Activated CD8-positive, alpha-beta memory T cell treated with anti-CD3 and anti-CD28 coated beads, Interleukin-2, amount 10 ng/mL, durations not matched to agents 7 days and 5 days (primary cell): ENCODE measurements at regions not wholly inside any gene's neighbourhood (a gene's known extent, or its start where the extent isn't known, plus 50 kb on each side); places are given as distances from the start of the nearest gene placed in this dataset.

Experiments
- ATAC-seq: fragments of 150-1000 bp; cut with Tn5 transposase; one replicate; pipeline ENCODE4 v1.10.0; 2021; ENCODE audit warnings: moderate library complexity
- CTCF ChIA-PET: fragments of 350-600 bp; sonication (Branson Sonifier 250); formaldehyde crosslinking; loops from one replicate; lab custom pipeline; 2021; ENCODE audit warnings: antibody characterized with exemption; lab: Charles Lee
- DNase-seq: peaks from one replicate; pipeline ENCODE4 v3.0.0-alpha.2; 2020
- H3K27ac Mint-ChIP-seq: one replicate; pipeline ENCODE4 v1.8.0; 2021; ENCODE audit warnings: mild to moderate bottlenecking, mixed read lengths
- H3K27me3 Mint-ChIP-seq: one replicate; pipeline ENCODE4 v1.8.0; 2021; ENCODE audit warnings: mixed read lengths
- H3K36me3 Mint-ChIP-seq: one replicate; pipeline ENCODE4 v1.8.0; 2021; ENCODE audit warnings: mild to moderate bottlenecking, mixed read lengths
- H3K4me1 Mint-ChIP-seq: one replicate; pipeline ENCODE4 v1.8.0; 2021; ENCODE audit warnings: mixed read lengths
- H3K4me3 Mint-ChIP-seq: one replicate; pipeline ENCODE4 v1.8.0; 2021; ENCODE audit warnings: mild to moderate bottlenecking, moderate library complexity, mixed read lengths
- H3K9me3 Mint-ChIP-seq: one replicate; pipeline ENCODE4 v1.8.0; 2022; ENCODE audit warnings: low read depth, mixed read lengths

DNA sequence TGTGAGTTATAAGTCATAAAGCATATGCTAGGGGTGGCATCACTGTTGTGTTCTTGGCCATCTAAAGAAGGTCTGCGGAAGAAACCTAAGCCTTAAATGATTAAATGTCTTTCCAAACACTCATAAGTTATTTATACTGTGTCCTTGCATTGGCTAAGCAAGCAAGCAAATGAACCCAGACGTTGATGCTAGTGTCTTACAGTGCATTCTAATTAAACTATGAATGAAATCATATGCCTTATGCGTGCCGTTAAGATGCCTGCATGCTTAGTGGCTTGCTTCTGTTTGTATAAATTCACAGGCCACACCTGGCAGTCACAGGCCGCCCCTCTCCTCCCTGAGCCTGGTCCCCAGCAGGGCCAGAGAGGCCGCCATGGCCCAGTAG, 49.9 kb downstream of the RIN2 start:
- Mint-ChIP-seq H3K9me3 (no peaks in the 10 kb centered on the region), H3K27ac (no peak overlapping the region), H3K4me1 (peaks cover 8% of the 10 kb centered on the region), H3K27me3 (peaks cover 13% of the 10 kb centered on the region), H3K36me3 (no peaks in the 10 kb centered on the region), H3K4me3 (no peak overlapping the region)
- ATAC-seq (no peak), DNase-seq (no peak)
- CTCF ChIA-PET = interaction anchor here (0.6 to 1.2 kb wide), 2 partner anchors 20 to 27 kb away, joined by 3 read pairs; no protein-coding TSS in a partner anchor

DNA sequence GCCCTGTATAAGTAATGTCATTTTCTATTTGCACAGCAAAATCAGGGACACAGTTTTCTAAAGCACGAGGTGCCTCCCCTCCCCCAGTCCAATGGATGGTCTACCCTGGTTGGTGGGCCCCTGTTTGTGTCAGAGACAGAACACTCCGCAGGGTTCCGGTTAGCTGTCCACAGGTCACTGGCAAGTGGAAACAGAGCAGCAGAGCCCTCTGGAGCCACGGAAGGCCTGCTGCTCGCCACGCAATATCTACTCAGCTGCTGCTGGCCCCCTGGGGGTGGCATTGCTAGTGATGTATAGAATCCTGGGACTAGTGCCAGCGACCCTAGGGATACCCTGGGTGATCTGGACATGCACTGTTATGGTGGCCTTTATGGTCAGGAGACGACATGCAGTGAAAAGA, 50.4 kb downstream of the RIN2 start:
- Mint-ChIP-seq H3K36me3 (no peaks in the 10 kb centered on the region), H3K27me3 (peaks cover 8% of the 10 kb centered on the region), H3K4me1 (peaks cover 8% of the 10 kb centered on the region), H3K27ac (no peak overlapping the region), H3K9me3 (no peaks in the 10 kb centered on the region), H3K4me3 (no peak overlapping the region)
- CTCF ChIA-PET = no interaction called here
- DNase-seq = no peak
- no peak for ATAC-seq

DNA sequence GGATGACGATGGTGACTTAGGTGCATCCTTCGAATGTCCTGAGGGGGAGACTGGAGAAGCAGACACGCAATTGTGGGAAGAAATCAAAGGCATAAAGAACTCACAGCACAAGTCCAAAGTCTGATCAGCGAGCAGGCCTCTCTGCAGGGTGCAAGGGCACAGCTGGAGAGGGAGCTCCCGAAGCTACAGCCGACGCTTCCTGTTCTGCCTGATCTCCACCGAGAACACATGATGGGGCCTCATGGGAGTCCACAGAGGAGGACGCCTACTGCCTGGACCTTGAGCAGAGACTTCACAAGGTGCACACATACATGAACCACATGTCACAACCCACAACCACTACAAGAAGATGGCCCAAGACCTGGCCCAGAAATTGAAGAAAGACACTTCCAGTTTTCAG, 51.4 kb downstream of the RIN2 start:
- no peaks in the 10 kb centered on the region for H3K36me3 Mint-ChIP-seq
- CTCF ChIA-PET = no interaction called here
- no peaks in the 10 kb centered on the region for H3K9me3 Mint-ChIP-seq

DNA sequence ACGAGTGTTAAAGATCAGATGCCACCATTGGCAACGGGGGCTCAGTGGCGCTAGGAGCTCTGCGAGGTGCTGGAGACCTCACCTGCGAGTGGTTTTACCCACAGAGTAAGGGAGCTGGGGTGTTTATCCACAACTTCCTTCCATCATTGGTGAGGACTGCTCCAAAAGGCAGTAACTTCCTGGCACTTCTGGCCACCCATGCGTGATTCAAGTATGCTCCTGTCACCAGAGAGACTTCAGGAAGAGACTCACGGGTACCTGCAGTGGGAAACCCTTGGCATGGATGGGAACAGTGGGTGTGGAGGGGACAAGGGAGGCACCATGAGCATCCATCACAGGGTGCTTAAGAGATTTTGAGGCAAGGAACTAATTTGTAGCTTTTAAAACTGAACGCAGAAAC, 53.2 kb downstream of the RIN2 start:
- CTCF ChIA-PET = no interaction called here

More for the DNA sequence above, 51.4 kb downstream of the RIN2 start:
- Mint-ChIP-seq H3K27me3 (peaks cover 11% of the 10 kb centered on the region), H3K27ac (no peak overlapping the region), H3K4me1 (peaks cover 8% of the 10 kb centered on the region), H3K4me3 (no peak overlapping the region)
- DNase-seq = no peak
- ATAC-seq = no peak

DNA sequence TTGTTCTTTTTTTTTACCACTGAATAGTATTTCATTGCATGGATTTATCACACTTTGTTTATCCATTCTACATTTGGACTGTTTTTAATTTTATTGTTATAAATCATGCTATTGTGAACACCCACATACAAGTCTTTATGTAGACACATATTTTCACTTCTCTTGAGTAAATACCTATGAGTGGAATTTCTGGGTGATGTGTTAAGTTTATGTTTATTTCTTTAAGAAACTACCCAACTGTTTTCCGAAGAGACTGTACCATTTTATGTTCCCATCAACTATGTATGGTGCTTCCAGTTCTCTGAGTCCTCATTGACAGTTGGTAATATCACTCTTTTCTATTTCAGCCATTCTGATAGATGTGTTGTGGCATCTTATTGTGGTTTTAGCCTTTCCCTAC, 54.0 kb downstream of the RIN2 start:
- no peak overlapping the region for H3K4me3 Mint-ChIP-seq
- CTCF ChIA-PET = interaction anchor here (1.0 kb wide), 1 partner anchor 11 kb away, joined by 3 read pairs; no protein-coding TSS in a partner anchor
- ATAC-seq (no peak), DNase-seq (no peak)
- H3K9me3 Mint-ChIP-seq = no peaks in the 10 kb centered on the region
- H3K27ac Mint-ChIP-seq = no peak overlapping the region
- peaks cover 12% of the 10 kb centered on the region for H3K4me1 Mint-ChIP-seq
- H3K36me3 Mint-ChIP-seq = no peaks in the 10 kb centered on the region
- H3K27me3 Mint-ChIP-seq = peaks cover 22% of the 10 kb centered on the region

More for the DNA sequence above, 53.2 kb downstream of the RIN2 start:
- Mint-ChIP-seq H3K9me3 (no peaks in the 10 kb centered on the region), H3K36me3 (no peaks in the 10 kb centered on the region), H3K27ac (no peak overlapping the region), H3K4me3 (no peak overlapping the region), H3K27me3 (peaks cover 17% of the 10 kb centered on the region), H3K4me1 (peaks cover 12% of the 10 kb centered on the region)
- no peak for DNase-seq
- no peak for ATAC-seq

DNA sequence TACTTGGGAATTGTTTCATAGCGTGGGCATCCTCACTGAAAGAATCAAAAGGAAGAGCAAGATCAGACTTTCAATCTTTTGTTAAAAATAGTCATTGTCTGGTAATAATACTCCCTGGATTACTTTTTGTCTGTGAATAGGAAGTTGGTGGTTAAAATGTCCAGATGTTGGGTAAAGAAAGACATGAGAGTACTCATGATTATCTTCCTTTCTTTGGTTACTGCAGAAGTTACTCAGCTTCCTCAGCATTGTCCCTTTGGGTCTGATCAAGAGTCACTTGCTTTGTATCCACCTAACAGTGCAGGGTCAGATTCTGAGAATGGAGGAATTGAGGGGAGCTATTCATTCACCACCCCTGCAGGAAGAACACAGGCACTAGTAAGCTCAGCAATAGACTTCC, 54.6 kb downstream of the RIN2 start:
- Mint-ChIP-seq H3K36me3 (no peaks in the 10 kb centered on the region), H3K9me3 (no peaks in the 10 kb centered on the region), H3K27ac (no peak overlapping the region), H3K4me1 (peaks cover 12% of the 10 kb centered on the region), H3K27me3 (peaks cover 22% of the 10 kb centered on the region), H3K4me3 (no peak overlapping the region)
- CTCF ChIA-PET = interaction anchor here (1.0 kb wide), 1 partner anchor 10 kb away, joined by 3 read pairs; no protein-coding TSS in a partner anchor
- DNase-seq = no peak
- ATAC-seq = no peak

DNA sequence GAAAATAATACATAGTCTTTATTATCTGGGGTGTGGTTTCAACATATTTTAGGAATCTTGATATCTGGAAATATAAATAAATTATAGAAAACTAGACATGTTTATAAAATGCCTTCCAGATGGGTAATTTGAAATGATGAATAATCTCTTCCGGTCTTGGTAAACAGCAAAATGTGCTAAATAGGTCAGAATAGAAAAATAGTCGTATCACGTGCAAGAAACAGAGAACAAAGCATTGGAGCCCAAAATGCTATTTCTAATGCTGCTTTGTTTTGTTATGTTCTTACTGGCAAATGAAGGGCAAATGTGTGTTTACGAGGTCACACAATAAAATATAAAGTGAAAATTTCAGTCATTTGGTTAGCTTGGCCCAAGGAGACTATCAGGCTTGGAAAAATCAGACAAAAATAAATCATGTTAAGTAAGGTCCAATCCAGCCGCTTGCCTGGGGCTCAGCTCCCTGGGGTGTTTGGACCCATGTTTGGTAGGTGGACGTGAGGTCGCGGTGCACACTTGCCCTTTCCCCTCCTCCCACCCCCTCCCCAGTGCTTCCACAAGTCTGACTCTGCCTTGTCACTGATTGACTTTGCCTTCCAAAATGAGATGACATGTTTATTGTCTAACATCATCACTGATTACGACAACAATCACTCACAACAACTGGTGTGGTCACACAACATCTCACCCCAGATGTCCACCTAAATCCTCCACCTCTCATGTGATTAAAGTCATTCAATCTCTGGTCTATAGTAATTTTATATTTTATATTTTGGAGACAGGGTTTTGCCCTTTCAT, 56.0 kb downstream of the RIN2 start:
- Mint-ChIP-seq H3K27me3 (peaks cover 22% of the 10 kb centered on the region), H3K4me1 (peaks cover 12% of the 10 kb centered on the region), H3K36me3 (no peaks in the 10 kb centered on the region), H3K9me3 (no peaks in the 10 kb centered on the region), H3K4me3 (no peak overlapping the region), H3K27ac (no peak overlapping the region)
- CTCF ChIA-PET = no interaction called here
- no peak for ATAC-seq
- DNase-seq = no peak

DNA sequence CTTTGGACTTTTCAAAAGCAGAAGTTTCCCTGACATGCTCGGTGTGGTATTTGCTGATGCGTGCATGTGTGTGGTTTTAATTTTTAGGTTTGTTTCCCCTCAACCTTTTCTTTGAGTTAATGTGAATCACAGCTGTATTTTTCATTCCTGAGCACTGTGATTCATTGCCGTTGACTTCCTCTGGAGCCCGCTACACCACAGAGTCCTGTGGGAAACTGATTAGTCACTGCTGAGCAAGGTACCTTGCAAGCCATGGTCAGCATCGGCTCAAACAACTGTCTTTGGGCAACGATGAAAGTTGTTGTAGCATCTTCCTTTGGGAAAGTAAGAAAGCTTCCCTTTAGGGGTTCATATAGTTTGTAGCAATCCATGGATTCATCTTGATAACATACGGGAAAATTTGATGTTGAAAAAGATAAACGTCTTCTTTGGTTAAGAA, 57.5 kb downstream of the RIN2 start:
- peaks cover 12% of the 10 kb centered on the region for H3K4me1 Mint-ChIP-seq
- H3K27ac Mint-ChIP-seq = no peak overlapping the region
- no peak overlapping the region for H3K4me3 Mint-ChIP-seq
- no peak for ATAC-seq
- DNase-seq = no peak
- no peaks in the 10 kb centered on the region for H3K36me3 Mint-ChIP-seq
- H3K9me3 Mint-ChIP-seq = no peaks in the 10 kb centered on the region
- CTCF ChIA-PET = no interaction called here
- H3K27me3 Mint-ChIP-seq = peaks cover 22% of the 10 kb centered on the region

DNA sequence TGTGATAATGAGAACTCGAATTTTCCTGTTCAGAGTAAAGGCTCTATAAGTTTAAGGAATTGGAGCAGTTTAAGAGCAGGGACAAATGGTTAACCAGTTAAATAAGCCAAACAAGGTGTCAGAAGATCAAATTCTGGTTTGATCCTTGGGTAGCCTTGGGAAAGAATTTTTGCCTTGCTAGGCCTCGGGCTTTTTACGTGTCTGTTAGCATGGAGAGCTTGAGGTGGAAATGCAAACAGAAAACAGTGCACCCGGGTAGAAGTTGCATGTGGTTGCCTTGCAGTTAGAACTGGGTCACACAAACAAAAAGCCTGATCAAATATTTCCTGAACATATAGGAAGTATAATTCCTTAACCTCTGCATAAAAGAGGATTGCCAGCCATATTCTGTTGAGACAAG, 58.3 kb downstream of the RIN2 start:
- no peak overlapping the region for H3K27ac Mint-ChIP-seq
- CTCF ChIA-PET = no interaction called here

DNA sequence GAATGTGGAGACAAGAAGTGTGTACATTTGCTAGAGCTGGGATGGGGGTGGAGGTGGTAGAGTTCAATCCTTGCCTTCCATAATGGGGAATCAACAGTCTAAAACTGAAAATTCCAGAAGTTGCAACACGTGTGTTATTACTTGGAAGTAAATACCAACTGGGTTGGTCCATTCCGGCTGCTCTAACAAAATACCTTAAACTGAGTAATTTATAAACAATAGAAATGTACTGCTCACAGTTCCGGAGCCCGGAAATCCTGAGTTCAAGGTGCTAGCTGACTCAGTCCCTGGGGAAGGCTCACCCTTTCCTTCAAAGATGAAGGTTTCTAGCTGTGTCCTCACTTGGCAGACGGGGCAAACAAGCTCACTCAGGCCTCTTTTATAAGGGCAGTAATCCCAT, 59.0 kb downstream of the RIN2 start:
- Mint-ChIP-seq H3K27me3 (peaks cover 22% of the 10 kb centered on the region), H3K9me3 (no peaks in the 10 kb centered on the region), H3K4me3 (no peak overlapping the region), H3K27ac (no peak overlapping the region), H3K36me3 (no peaks in the 10 kb centered on the region), H3K4me1 (peaks cover 4% of the 10 kb centered on the region)
- CTCF ChIA-PET = no interaction called here
- ATAC-seq (no peak), DNase-seq (no peak)

More for the DNA sequence above, 58.3 kb downstream of the RIN2 start:
- Mint-ChIP-seq H3K36me3 (no peaks in the 10 kb centered on the region), H3K4me3 (no peak overlapping the region), H3K27me3 (peaks cover 22% of the 10 kb centered on the region), H3K4me1 (peaks cover 7% of the 10 kb centered on the region), H3K9me3 (no peaks in the 10 kb centered on the region)
- ATAC-seq (no peak), DNase-seq (no peak)

DNA sequence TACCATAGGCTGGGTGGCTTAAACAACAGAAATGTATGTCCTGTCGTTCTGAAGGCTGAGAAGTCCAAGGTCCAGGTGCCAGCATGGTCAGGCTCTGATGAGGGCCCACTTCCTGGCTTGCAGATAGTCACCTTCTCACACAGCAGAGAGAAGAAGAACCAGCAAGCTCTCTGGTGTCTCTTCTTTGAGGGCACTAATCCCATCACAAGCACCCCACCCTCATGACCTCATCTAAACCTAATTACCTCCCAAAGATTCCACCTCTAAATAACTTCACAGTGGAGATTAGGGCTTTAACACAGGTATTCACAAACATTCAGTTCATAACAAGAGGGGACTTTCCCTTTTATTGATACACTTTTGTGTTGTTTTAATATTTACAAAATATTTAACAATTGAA, 61.1 kb downstream of the RIN2 start:
- ATAC-seq = no peak
- peaks cover 4% of the 10 kb centered on the region for H3K4me1 Mint-ChIP-seq
- H3K27me3 Mint-ChIP-seq = peaks cover 11% of the 10 kb centered on the region
- CTCF ChIA-PET = no interaction called here
- H3K27ac Mint-ChIP-seq = no peak overlapping the region
- DNase-seq = no peak
- no peaks in the 10 kb centered on the region for H3K36me3 Mint-ChIP-seq
- no peaks in the 10 kb centered on the region for H3K9me3 Mint-ChIP-seq
- H3K4me3 Mint-ChIP-seq = no peak overlapping the region

DNA sequence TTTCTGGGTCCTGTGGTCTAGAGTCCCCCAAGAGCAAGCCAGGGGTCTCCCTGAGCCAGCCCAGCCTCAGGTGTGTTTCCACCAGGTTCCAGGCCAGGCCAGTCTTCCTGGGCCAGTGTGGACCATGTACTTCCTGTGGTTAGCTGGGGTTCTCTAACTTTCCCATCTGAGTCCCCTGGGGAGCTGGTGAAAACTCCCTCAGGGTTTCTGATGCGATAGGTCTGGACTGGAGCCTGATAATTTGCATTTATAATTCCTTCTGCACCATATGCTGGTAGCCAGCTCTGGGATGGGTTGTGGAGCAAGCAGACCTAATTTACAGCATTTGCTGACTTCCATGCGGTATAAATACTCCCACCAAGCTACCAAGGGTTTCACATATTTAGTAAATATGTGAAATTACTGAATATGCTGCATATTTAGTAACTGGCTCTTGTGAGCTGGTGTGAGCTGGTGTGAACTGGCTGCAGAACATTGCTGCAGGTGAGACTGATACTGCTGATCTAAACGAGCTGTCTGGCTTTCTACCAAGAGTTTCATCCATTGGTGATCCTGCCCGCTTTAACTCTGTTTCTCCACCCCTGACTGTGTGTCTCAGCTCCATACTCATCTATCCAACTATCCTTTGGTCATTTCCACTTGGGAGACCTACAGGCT, 62.6 kb downstream of the RIN2 start:
- no peak for ATAC-seq
- Mint-ChIP-seq H3K27me3 (peaks cover 8% of the 10 kb centered on the region), H3K36me3 (no peaks in the 10 kb centered on the region), H3K4me1 (peaks cover under 1% of the 10 kb centered on the region), H3K4me3 (no peak overlapping the region), H3K9me3 (no peaks in the 10 kb centered on the region), H3K27ac (no peak overlapping the region)
- CTCF ChIA-PET = no interaction called here
- no peak for DNase-seq

DNA sequence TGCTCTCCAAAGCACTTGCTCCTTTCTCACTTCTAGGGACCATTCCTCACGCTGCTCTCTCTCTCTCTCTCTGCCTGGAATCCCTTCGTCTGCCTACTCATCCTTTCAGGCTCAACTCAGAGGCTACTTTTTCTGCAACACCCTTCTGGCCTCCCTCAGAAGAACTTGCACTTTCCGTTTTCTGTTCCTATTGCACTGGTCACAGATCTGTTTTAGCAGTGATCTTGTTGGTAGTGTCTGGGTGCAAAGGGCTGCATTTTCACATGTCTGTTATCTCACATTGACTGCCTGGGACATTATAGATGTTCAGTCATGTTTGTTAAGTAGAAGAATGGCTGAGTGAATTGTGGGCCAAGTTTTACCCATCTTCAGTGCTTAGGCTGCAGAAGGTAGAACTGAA, 63.5 kb downstream of the RIN2 start:
- no peaks in the 10 kb centered on the region for H3K9me3 Mint-ChIP-seq
- H3K27ac Mint-ChIP-seq = no peak overlapping the region
- ATAC-seq (no peak), DNase-seq (no peak)
- H3K4me1 Mint-ChIP-seq = no peaks in the 10 kb centered on the region
- H3K27me3 Mint-ChIP-seq = peaks cover 4% of the 10 kb centered on the region
- no peak overlapping the region for H3K4me3 Mint-ChIP-seq
- no peaks in the 10 kb centered on the region for H3K36me3 Mint-ChIP-seq
- CTCF ChIA-PET = no interaction called here

DNA sequence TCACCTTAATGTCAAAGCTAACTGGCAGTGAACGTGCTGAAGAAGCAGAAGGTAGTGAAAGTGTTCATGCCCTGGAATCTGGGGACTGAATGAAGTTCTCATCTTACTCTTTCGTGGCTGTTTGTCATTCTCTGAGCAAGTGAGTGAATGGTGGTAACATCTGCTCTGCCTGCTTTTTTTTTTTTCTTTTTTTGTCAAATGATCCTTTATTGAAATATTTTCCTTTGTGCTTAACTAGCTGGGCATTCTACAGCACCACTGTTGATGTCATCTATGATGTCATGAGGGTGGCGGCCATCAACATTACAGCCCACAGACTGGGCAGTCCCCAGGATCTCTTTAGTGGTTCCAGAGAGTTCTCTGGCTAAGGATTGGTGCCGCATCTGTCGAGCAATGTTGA, 65.2 kb downstream of the RIN2 start:
- peaks cover 4% of the 10 kb centered on the region for H3K4me1 Mint-ChIP-seq
- ATAC-seq (no peak), DNase-seq (no peak)
- CTCF ChIA-PET = interaction anchor here (1.2 kb wide), 1 partner anchor 11 kb away, joined by 3 read pairs; no protein-coding TSS in a partner anchor
- no peaks in the 10 kb centered on the region for H3K9me3 Mint-ChIP-seq
- H3K27me3 Mint-ChIP-seq = no peaks in the 10 kb centered on the region
- no peak overlapping the region for H3K4me3 Mint-ChIP-seq
- no peaks in the 10 kb centered on the region for H3K36me3 Mint-ChIP-seq
- H3K27ac Mint-ChIP-seq = no peak overlapping the region
